Lower leg skin (tissue), 4 donors: ENCODE measurements at regions not wholly inside any gene's neighbourhood (a gene's known extent, or its start where the extent isn't known, plus 50 kb on each side); places are given as distances from the start of the nearest gene placed in this dataset.

Source experiments
- DNase-seq, 2 donors: peaks; one replicate each; pipeline ENCODE4 v3.0.0-alpha.2; 2019; ENCODE audit warnings: low spot score in 2 of 2
- H3K4me3 ChIP-seq: fragments of 200-600 bp; sonication (generic); 2 replicates; pipeline ENCODE4 v1.5.1; 2017; ENCODE audit warnings: mild to moderate bottlenecking, low read depth; ENCODE audit not compliant: poor library complexity, severe bottlenecking
- POLR2A ChIP-seq, 2 donors: fragments of 450-650 bp; IDR thresholded peaks; one replicate each; pipeline ENCODE4 v1.6.1; 2016 to 2017; ENCODE audit warnings: antibody characterized with exemption in 2 of 2, mild to moderate bottlenecking in 1 of 2, moderate library complexity in 1 of 2
- WGBS, 2 donors: methylation state at CpG; one replicate each; pipeline ENCODE4 v1.1.5; 2018; 5-methylcytosine and 5-hydroxymethylcytosine counted together
- intact Hi-C: fragments of 100-400 bp; cut with DNase I; formaldehyde crosslinking; loops from one replicate; pipeline ENCODE4 v1.15.0; 2023; ENCODE audit warnings: low total_unique reads
- TF ChIP-seq, protein P1 (sequence below), 3 donors: fragments of 450-650 bp; IDR thresholded peaks; one replicate each; pipeline ENCODE4 v1.5.1; 2016; ENCODE audit warnings: antibody characterized with exemption in 3 of 3, mild to moderate bottlenecking in 3 of 3, moderate library complexity in 2 of 3

DNA sequence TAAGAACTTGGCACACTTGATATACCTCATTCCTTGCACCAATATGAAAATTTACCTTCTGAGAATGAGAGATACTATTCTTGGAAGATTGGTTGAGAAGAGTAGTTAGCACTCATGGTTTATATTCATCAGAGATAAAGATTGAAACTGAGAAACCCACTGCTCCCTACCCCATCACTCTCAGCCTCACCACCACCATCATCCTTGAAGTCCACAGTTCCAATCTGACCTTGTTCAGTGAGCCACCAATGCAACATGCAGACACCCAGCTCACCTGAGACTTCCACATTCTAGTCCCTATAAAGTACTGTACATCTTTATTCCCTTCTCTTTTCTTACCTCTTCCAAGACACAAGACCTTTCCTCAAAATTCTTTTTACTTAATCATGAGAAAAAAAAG lies 869.0 kb downstream of the TRIB2 start:
- intact Hi-C loops: no loop called here
- no peak overlapping the region for H3K4me3 ChIP-seq
- no peak for DNase-seq
- TF ChIP-seq, protein P1, sequence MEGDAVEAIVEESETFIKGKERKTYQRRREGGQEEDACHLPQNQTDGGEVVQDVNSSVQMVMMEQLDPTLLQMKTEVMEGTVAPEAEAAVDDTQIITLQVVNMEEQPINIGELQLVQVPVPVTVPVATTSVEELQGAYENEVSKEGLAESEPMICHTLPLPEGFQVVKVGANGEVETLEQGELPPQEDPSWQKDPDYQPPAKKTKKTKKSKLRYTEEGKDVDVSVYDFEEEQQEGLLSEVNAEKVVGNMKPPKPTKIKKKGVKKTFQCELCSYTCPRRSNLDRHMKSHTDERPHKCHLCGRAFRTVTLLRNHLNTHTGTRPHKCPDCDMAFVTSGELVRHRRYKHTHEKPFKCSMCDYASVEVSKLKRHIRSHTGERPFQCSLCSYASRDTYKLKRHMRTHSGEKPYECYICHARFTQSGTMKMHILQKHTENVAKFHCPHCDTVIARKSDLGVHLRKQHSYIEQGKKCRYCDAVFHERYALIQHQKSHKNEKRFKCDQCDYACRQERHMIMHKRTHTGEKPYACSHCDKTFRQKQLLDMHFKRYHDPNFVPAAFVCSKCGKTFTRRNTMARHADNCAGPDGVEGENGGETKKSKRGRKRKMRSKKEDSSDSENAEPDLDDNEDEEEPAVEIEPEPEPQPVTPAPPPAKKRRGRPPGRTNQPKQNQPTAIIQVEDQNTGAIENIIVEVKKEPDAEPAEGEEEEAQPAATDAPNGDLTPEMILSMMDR (IDR thresholded peaks at IDR 0.05): no peak
- no peak for TF ChIP-seq POLR2A (IDR thresholded peaks at IDR 0.05)

DNA sequence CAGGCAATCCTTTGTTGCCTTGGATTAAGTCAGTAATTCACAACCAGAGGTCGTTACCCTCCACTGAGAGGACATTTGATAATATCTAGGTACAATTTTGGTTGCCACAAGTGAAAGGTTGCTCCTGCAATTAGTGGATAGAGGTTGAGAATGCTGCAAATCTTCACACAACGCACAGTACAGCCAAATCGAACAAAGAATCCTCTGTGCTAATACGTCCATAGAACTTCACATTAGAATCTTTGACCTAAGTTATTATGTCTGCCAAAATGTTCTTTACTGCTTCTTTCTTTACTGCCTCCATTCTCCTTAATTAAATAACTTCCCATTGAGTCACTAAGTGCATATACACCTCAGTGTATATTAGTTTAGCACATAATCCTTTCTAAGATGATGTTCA lies 879.5 kb downstream of the TRIB2 start:
- WGBS, 2 donors: 72 to 75% methylated on average over 4 of the region's 4 CpGs
- H3K4me3 ChIP-seq: no peak overlapping the region
- TF ChIP-seq, protein P1 (IDR thresholded peaks at IDR 0.05): no peak
- no peak for DNase-seq
- intact Hi-C loops: no loop called here

GRCh38 chr2:13597176-13597575 lies 880.4 kb downstream of the TRIB2 start:
- DNase-seq: no peak
- H3K4me3 ChIP-seq: no peak overlapping the region
- TF ChIP-seq, protein P1 (IDR thresholded peaks at IDR 0.05): no peak
- TF ChIP-seq POLR2A (IDR thresholded peaks at IDR 0.05): no peak
- WGBS, 2 donors: 67 to 69% methylated on average over 2 of the region's 2 CpGs
- intact Hi-C loops: no loop called here

DNA sequence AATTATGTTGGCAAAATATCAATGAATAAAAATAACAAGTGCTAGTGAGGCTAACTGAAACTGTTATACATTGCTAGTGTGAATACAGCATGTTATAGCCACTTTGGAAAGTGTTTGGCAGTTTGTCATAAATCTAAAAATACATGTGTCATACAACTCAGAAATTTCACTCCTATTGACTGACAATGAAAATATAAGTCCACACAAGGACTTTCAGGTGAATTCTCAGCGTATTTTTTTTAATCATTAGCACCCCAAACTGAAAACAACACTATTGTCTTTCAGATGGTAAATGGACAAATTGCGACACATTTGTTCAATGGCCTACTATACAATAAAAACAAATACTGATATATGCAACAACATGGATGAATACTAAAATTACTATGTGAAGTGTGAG lies 884.8 kb downstream of the TRIB2 start:
- no peak overlapping the region for H3K4me3 ChIP-seq
- TF ChIP-seq POLR2A (IDR thresholded peaks at IDR 0.05): no peak
- TF ChIP-seq, protein P1 (IDR thresholded peaks at IDR 0.05): no peak
- DNase-seq: no peak
- intact Hi-C loops: no loop called here
- 84 to 86% methylated on average over 2 of the region's 2 CpGs for WGBS, 2 donors

GRCh38 chr2:13604951-13605661 lies 888.4 kb downstream of the TRIB2 start:
- DNase-seq: no peak
- intact Hi-C loops: no loop called here
- 77 to 93% methylated on average over 9 of the region's 9 CpGs for WGBS, 2 donors
- no peak for TF ChIP-seq POLR2A (IDR thresholded peaks at IDR 0.05)
- TF ChIP-seq, protein P1 (IDR thresholded peaks at IDR 0.05): no peak
- H3K4me3 ChIP-seq: no peak overlapping the region

GRCh38 chr2:13607139-13607538 lies 890.4 kb downstream of the TRIB2 start:
- intact Hi-C loops: no loop called here
- DNase-seq: no peak
- 30 to 51% methylated on average over 2 of the region's 2 CpGs for WGBS, 2 donors
- TF ChIP-seq POLR2A (IDR thresholded peaks at IDR 0.05): no peak
- TF ChIP-seq, protein P1 (IDR thresholded peaks at IDR 0.05): no peak
- H3K4me3 ChIP-seq: no peak overlapping the region
